ENCODE measurements at regions not wholly inside any gene's neighbourhood (a gene's known extent, or its start where the extent isn't known, plus 50 kb on each side); places are given as distances from the start of the nearest gene placed in this dataset.

DNA sequence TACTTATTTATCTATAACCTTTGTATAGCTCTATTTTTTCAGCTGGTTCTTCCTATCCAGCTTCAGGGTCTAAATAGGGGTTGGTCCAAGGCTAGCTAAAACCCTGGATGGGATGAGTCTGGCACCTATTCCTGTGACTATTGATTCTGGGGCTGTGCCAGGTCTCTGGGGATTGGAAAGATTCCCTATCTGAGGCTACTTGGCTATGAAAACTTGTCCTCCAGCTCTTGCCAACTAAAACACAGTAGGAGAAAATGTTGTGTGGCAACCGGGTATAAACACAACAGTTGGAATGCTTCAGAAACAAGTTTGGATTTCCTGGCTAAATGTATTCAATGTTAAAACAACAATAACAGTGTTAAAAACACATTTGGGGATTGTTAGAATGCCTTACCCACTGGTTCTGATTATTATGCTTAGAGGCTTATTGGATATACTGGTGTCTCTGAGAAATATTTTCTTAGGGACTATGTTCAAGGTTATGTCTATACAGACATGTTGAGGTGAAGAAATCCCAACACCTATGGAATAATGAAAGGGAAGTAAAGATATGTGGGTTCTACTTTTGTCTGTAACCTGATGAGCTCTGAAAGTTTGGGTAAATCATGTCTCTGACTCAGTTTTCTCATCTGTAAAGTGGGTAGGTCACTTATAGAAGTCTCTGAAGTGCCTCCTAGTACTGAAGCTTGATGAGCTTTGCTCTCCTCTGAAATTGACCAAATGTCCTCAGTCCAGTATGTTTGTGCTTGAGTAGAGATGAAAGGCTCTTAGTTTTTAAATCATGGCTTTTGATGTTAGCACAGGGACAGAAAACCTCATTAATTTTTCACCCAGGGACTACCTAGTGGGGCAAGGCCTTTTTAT is 460.7 kb downstream of the MTX2 start:
- no peaks in the 10 kb centered on the region for H3K4me1 ChIP-seq (ENCODE audit: control insufficient read depth, insufficient read depth, low read length)
- H3K9me3 ChIP-seq (ENCODE audit: control insufficient read depth, low read length) = no peaks in the 10 kb centered on the region
- H3K27me3 ChIP-seq (ENCODE audit: control insufficient read depth, insufficient read depth, low read length) = no peaks in the 10 kb centered on the region
- no peak overlapping the region for H3K9ac ChIP-seq (ENCODE audit: low read length)
- H3K36me3 ChIP-seq (ENCODE audit: control insufficient read depth, insufficient read depth, low read length) = no peaks in the 10 kb centered on the region
- no peak overlapping the region for H3K4me3 ChIP-seq (ENCODE audit: low read length)

GRCh38 chr2:176732780-176733179 is 463.5 kb downstream of the MTX2 start:
- no peak overlapping the region for H3K4me3 ChIP-seq (ENCODE audit: low read length)

GRCh38 chr2:176733698-176734430 is 464.6 kb downstream of the MTX2 start:
- H3K4me1 ChIP-seq (ENCODE audit: control insufficient read depth, insufficient read depth, low read length) = no peaks in the 10 kb centered on the region
- H3K9ac ChIP-seq (ENCODE audit: low read length) = no peak overlapping the region
- no peaks in the 10 kb centered on the region for H3K9me3 ChIP-seq (ENCODE audit: control insufficient read depth, low read length)
- H3K27me3 ChIP-seq (ENCODE audit: control insufficient read depth, insufficient read depth, low read length) = no peaks in the 10 kb centered on the region
- H3K4me3 ChIP-seq (ENCODE audit: low read length) = no peak overlapping the region
- no peaks in the 10 kb centered on the region for H3K36me3 ChIP-seq (ENCODE audit: control insufficient read depth, insufficient read depth, low read length)

More at GRCh38 chr2:176732780-176733179, 463.5 kb downstream of the MTX2 start:
- Histone ChIP-seq H3K4me1 (ENCODE audit: control insufficient read depth, insufficient read depth, low read length) (no peaks in the 10 kb centered on the region), H3K9me3 (ENCODE audit: control insufficient read depth, low read length) (no peaks in the 10 kb centered on the region), H3K36me3 (ENCODE audit: control insufficient read depth, insufficient read depth, low read length) (no peaks in the 10 kb centered on the region), H3K27me3 (ENCODE audit: control insufficient read depth, insufficient read depth, low read length) (no peaks in the 10 kb centered on the region), H3K9ac (ENCODE audit: low read length) (no peak overlapping the region)

DNA sequence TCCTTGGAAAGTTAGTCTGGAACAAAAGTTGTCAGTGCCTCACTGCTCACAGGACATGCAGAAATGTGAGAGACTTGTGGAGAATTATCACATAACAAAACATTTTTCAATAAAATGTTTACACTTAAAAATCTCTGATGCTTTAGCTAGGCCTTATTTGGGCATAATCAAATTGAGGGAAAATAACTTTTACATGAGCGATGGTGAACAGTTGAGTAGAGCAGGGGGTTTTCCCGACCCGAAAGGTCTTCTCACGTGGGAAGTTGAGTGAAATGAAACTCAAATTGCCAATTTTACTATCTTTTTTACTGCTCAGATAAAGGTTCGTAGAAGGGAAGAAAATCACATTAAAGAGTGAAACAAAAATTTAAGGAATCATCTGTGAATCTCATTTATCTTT is 465.6 kb downstream of the MTX2 start:
- H3K9me3 ChIP-seq (ENCODE audit: control insufficient read depth, low read length) = no peaks in the 10 kb centered on the region
- no peaks in the 10 kb centered on the region for H3K4me1 ChIP-seq (ENCODE audit: control insufficient read depth, insufficient read depth, low read length)
- no peaks in the 10 kb centered on the region for H3K27me3 ChIP-seq (ENCODE audit: control insufficient read depth, insufficient read depth, low read length)
- H3K9ac ChIP-seq (ENCODE audit: low read length) = no peak overlapping the region
- no peak overlapping the region for H3K4me3 ChIP-seq (ENCODE audit: low read length)
- no peaks in the 10 kb centered on the region for H3K36me3 ChIP-seq (ENCODE audit: control insufficient read depth, insufficient read depth, low read length)

DNA sequence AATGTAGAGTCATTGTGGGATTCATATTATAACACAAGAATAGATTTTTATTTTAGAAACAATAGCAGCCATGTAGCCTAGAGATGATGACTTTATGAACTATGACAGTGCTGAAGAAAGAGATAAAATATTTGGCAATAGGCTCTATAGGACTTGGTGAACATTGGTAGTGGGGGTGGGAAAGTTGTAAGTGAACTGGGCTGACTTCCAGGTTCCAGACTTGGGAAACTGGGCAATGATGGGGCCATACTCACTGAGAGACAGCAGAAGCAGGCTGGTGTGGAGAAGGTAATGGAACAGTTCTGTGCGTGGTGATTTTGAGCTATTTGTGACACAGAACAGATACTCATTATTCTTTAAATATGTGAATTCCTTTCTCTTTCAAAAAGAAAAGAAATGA is 470.3 kb upstream of the HNRNPA3 start:
- H3K36me3 ChIP-seq (ENCODE audit: control insufficient read depth, insufficient read depth, low read length) = no peaks in the 10 kb centered on the region
- H3K27me3 ChIP-seq (ENCODE audit: control insufficient read depth, insufficient read depth, low read length) = no peaks in the 10 kb centered on the region
- no peaks in the 10 kb centered on the region for H3K4me1 ChIP-seq (ENCODE audit: control insufficient read depth, insufficient read depth, low read length)

GRCh38 chr2:176743671-176744070 is 468.9 kb upstream of the HNRNPA3 start:
- Histone ChIP-seq H3K9ac (ENCODE audit: low read length) (no peak overlapping the region), H3K4me3 (ENCODE audit: low read length) (no peak overlapping the region), H3K4me1 (ENCODE audit: control insufficient read depth, insufficient read depth, low read length) (no peaks in the 10 kb centered on the region), H3K9me3 (ENCODE audit: control insufficient read depth, low read length) (no peaks in the 10 kb centered on the region), H3K27me3 (ENCODE audit: control insufficient read depth, insufficient read depth, low read length) (no peaks in the 10 kb centered on the region), H3K36me3 (ENCODE audit: control insufficient read depth, insufficient read depth, low read length) (no peaks in the 10 kb centered on the region)

More for the DNA sequence above, 470.3 kb upstream of the HNRNPA3 start:
- no peak overlapping the region for H3K9ac ChIP-seq (ENCODE audit: low read length)
- no peaks in the 10 kb centered on the region for H3K9me3 ChIP-seq (ENCODE audit: control insufficient read depth, low read length)
- no peak overlapping the region for H3K4me3 ChIP-seq (ENCODE audit: low read length)

- Histone ChIP-seq H3K27me3 (ENCODE audit: control insufficient read depth, insufficient read depth, low read length) (no peaks in the 10 kb centered on the region), H3K4me3 (ENCODE audit: low read length) (no peak overlapping the region), H3K9me3 (ENCODE audit: control insufficient read depth, low read length) (no peaks in the 10 kb centered on the region), H3K4me1 (ENCODE audit: control insufficient read depth, insufficient read depth, low read length) (no peaks in the 10 kb centered on the region), H3K36me3 (ENCODE audit: control insufficient read depth, insufficient read depth, low read length) (no peaks in the 10 kb centered on the region), H3K9ac (ENCODE audit: low read length) (no peak overlapping the region)
Measured at GRCh38 chr2:176744146-176744545, 468.4 kb upstream of the HNRNPA3 start.

- Histone ChIP-seq H3K27me3 (ENCODE audit: control insufficient read depth, insufficient read depth, low read length) (peaks cover 5% of the 10 kb centered on the region), H3K9ac (ENCODE audit: low read length) (no peak overlapping the region), H3K9me3 (ENCODE audit: control insufficient read depth, low read length) (no peaks in the 10 kb centered on the region), H3K4me3 (ENCODE audit: low read length) (no peak overlapping the region), H3K36me3 (ENCODE audit: control insufficient read depth, insufficient read depth, low read length) (no peaks in the 10 kb centered on the region), H3K4me1 (ENCODE audit: control insufficient read depth, insufficient read depth, low read length) (no peaks in the 10 kb centered on the region)
Measured at GRCh38 chr2:176745543-176746200, 466.9 kb upstream of the HNRNPA3 start.

DNA sequence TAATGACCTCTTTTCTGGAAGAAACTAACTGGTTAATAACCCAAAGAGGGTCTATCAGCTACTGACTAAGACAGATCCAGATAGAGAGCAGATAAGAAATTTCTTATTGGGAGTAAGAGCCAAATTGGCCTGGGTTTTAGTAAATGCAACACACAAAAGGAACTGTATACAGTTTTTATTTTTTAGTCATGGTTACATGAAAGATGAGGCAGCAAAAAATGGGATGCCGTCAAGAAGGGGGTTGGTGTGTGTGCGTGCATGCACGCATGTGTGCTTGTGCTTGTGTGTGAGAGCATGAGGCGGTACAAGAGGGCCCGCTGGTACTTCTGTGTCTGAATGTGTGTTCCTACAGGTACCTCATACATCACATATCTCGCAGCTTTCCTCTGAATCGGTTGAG is 466.2 kb upstream of the HNRNPA3 start:
- peaks cover 5% of the 10 kb centered on the region for H3K27me3 ChIP-seq (ENCODE audit: control insufficient read depth, insufficient read depth, low read length)
- no peaks in the 10 kb centered on the region for H3K4me1 ChIP-seq (ENCODE audit: control insufficient read depth, insufficient read depth, low read length)
- no peaks in the 10 kb centered on the region for H3K36me3 ChIP-seq (ENCODE audit: control insufficient read depth, insufficient read depth, low read length)
- no peaks in the 10 kb centered on the region for H3K9me3 ChIP-seq (ENCODE audit: control insufficient read depth, low read length)
- no peak overlapping the region for H3K9ac ChIP-seq (ENCODE audit: low read length)
- no peak overlapping the region for H3K4me3 ChIP-seq (ENCODE audit: low read length)

DNA sequence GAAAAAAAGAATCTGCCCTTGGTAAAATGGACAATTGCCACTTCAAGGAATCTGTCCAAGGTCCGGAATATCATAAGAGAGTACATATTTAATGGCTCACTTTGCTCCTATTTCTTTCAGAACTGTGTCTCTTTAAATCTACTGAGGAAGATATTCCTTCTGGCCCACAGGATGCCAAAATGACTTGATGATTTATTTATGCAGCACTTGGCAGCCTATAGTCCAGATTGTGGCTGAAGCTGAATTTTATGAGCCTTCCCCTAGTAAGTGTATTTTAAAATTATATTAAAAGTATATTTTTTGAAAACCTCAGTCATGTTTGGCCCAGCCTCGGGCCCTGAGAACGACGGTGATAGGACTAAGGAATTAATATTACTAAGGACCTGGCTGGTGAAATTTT is 465.1 kb upstream of the HNRNPA3 start:
- no peak overlapping the region for H3K4me3 ChIP-seq (ENCODE audit: low read length)
- no peak overlapping the region for H3K9ac ChIP-seq (ENCODE audit: low read length)
- peaks cover 5% of the 10 kb centered on the region for H3K27me3 ChIP-seq (ENCODE audit: control insufficient read depth, insufficient read depth, low read length)
- H3K4me1 ChIP-seq (ENCODE audit: control insufficient read depth, insufficient read depth, low read length) = no peaks in the 10 kb centered on the region
- H3K36me3 ChIP-seq (ENCODE audit: control insufficient read depth, insufficient read depth, low read length) = no peaks in the 10 kb centered on the region
- no peaks in the 10 kb centered on the region for H3K9me3 ChIP-seq (ENCODE audit: control insufficient read depth, low read length)

GRCh38 chr2:176747928-176748327 is 464.7 kb upstream of the HNRNPA3 start:
- H3K4me3 ChIP-seq (ENCODE audit: low read length) = no peak overlapping the region
- H3K9me3 ChIP-seq (ENCODE audit: control insufficient read depth, low read length) = no peaks in the 10 kb centered on the region
- H3K9ac ChIP-seq (ENCODE audit: low read length) = no peak overlapping the region
- no peaks in the 10 kb centered on the region for H3K4me1 ChIP-seq (ENCODE audit: control insufficient read depth, insufficient read depth, low read length)
- H3K27me3 ChIP-seq (ENCODE audit: control insufficient read depth, insufficient read depth, low read length) = peaks cover 5% of the 10 kb centered on the region
- H3K36me3 ChIP-seq (ENCODE audit: control insufficient read depth, insufficient read depth, low read length) = no peaks in the 10 kb centered on the region

- Histone ChIP-seq H3K9ac (ENCODE audit: low read length) (no peak overlapping the region), H3K4me1 (ENCODE audit: control insufficient read depth, insufficient read depth, low read length) (no peaks in the 10 kb centered on the region), H3K36me3 (ENCODE audit: control insufficient read depth, insufficient read depth, low read length) (no peaks in the 10 kb centered on the region), H3K4me3 (ENCODE audit: low read length) (no peak overlapping the region), H3K27me3 (ENCODE audit: control insufficient read depth, insufficient read depth, low read length) (peaks cover 5% of the 10 kb centered on the region), H3K9me3 (ENCODE audit: control insufficient read depth, low read length) (no peaks in the 10 kb centered on the region)
Measured at GRCh38 chr2:176748662-176749061, 463.9 kb upstream of the HNRNPA3 start.

All from mucosa of stomach (tissue), 1 donor.